Activated naive CD4-positive, alpha-beta T cell treated with anti-CD3 and anti-CD28 coated beads, Interleukin-2, amount 10 ng/mL, durations not matched to agents 7 days and 5 days (primary cell): ENCODE measurements at regions not wholly inside any gene's neighbourhood (a gene's known extent, or its start where the extent isn't known, plus 50 kb on each side); places are given as distances from the start of the nearest gene placed in this dataset.

ENCODE experiments used
- CTCF ChIA-PET: fragments of 350-600 bp; sonication (Branson Sonifier 250); formaldehyde crosslinking; loops from one replicate; lab custom pipeline; 2021; ENCODE audit warnings: antibody characterized with exemption; lab: Charles Lee
- DNase-seq: peaks from one replicate; pipeline ENCODE4 v3.0.0-alpha.2; 2020
- H3K27ac Mint-ChIP-seq: one replicate; pipeline ENCODE4 v1.8.0; 2021; ENCODE audit warnings: mild to moderate bottlenecking, moderate library complexity, mixed read lengths
- H3K27me3 Mint-ChIP-seq: one replicate; pipeline ENCODE4 v1.8.0; 2021; ENCODE audit warnings: mild to moderate bottlenecking, mixed read lengths
- H3K36me3 Mint-ChIP-seq: one replicate; pipeline ENCODE4 v1.8.0; 2021; ENCODE audit warnings: mixed read lengths
- H3K4me1 Mint-ChIP-seq: one replicate; pipeline ENCODE4 v1.8.0; 2021; ENCODE audit warnings: mixed read lengths
- H3K4me3 Mint-ChIP-seq: one replicate; pipeline ENCODE4 v1.8.0; 2021; ENCODE audit warnings: mild to moderate bottlenecking, moderate library complexity, mixed read lengths
- H3K9me3 Mint-ChIP-seq: one replicate; pipeline ENCODE4 v1.8.0; 2021; ENCODE audit warnings: mixed read lengths

- Mint-ChIP-seq H3K9me3 (peaks cover 2% of the 10 kb centered on the region), H3K4me1 (no peaks in the 10 kb centered on the region), H3K27ac (no peak overlapping the region), H3K27me3 (no peaks in the 10 kb centered on the region), H3K4me3 (no peak overlapping the region), H3K36me3 (no peaks in the 10 kb centered on the region)
- CTCF ChIA-PET, result no interaction called here
- DNase-seq, result no peak
Observed at GRCh38 chr5:8258801-8259200, 389.9 kb downstream of the MTRR start.

GRCh38 chr5:8270246-8270645 is 401.3 kb downstream of the MTRR start:
- Mint-ChIP-seq H3K9me3 (peaks cover 16% of the 10 kb centered on the region), H3K27ac (no peak overlapping the region), H3K36me3 (no peaks in the 10 kb centered on the region), H3K4me1 (no peaks in the 10 kb centered on the region), H3K27me3 (no peaks in the 10 kb centered on the region), H3K4me3 (no peak overlapping the region)
- CTCF ChIA-PET, result no interaction called here
- no peak for DNase-seq

- DNase-seq, result no peak
- CTCF ChIA-PET, result no interaction called here
- no peaks in the 10 kb centered on the region for H3K36me3 Mint-ChIP-seq
- H3K27me3 Mint-ChIP-seq, result no peaks in the 10 kb centered on the region
- H3K4me3 Mint-ChIP-seq, result no peak overlapping the region
- H3K4me1 Mint-ChIP-seq, result no peaks in the 10 kb centered on the region
- H3K9me3 Mint-ChIP-seq, result peaks cover 3% of the 10 kb centered on the region
- H3K27ac Mint-ChIP-seq, result no peak overlapping the region
Observed at GRCh38 chr5:8280711-8281363, 411.9 kb downstream of the MTRR start.

- CTCF ChIA-PET, result no interaction called here
- H3K9me3 Mint-ChIP-seq, result peaks cover 2% of the 10 kb centered on the region
- H3K4me3 Mint-ChIP-seq, result no peak overlapping the region
- H3K4me1 Mint-ChIP-seq, result no peaks in the 10 kb centered on the region
- DNase-seq, result no peak
- no peak overlapping the region for H3K27ac Mint-ChIP-seq
- no peaks in the 10 kb centered on the region for H3K36me3 Mint-ChIP-seq
- no peaks in the 10 kb centered on the region for H3K27me3 Mint-ChIP-seq
Observed at GRCh38 chr5:8288334-8288733, 419.4 kb downstream of the MTRR start.

GRCh38 chr5:8288897-8289516 is 420.1 kb downstream of the MTRR start:
- Mint-ChIP-seq H3K9me3 (peaks cover 2% of the 10 kb centered on the region), H3K4me1 (no peaks in the 10 kb centered on the region), H3K27me3 (no peaks in the 10 kb centered on the region), H3K27ac (no peak overlapping the region), H3K4me3 (no peak overlapping the region), H3K36me3 (no peaks in the 10 kb centered on the region)
- CTCF ChIA-PET, result no interaction called here
- no peak for DNase-seq

- Mint-ChIP-seq H3K4me3 (no peak overlapping the region), H3K4me1 (no peaks in the 10 kb centered on the region), H3K9me3 (peaks cover 2% of the 10 kb centered on the region), H3K27ac (no peak overlapping the region), H3K27me3 (no peaks in the 10 kb centered on the region), H3K36me3 (no peaks in the 10 kb centered on the region)
- CTCF ChIA-PET, result no interaction called here
- DNase-seq, result no peak
Observed at GRCh38 chr5:8289779-8290178, 420.8 kb downstream of the MTRR start.

- Mint-ChIP-seq H3K36me3 (no peaks in the 10 kb centered on the region), H3K27ac (no peak overlapping the region), H3K4me3 (no peak overlapping the region), H3K27me3 (no peaks in the 10 kb centered on the region), H3K9me3 (peaks cover 2% of the 10 kb centered on the region), H3K4me1 (no peaks in the 10 kb centered on the region)
- no peak for DNase-seq
- CTCF ChIA-PET, result no interaction called here
Observed at GRCh38 chr5:8290721-8291120, 421.8 kb downstream of the MTRR start.

GRCh38 chr5:8291641-8292040 is 422.7 kb downstream of the MTRR start:
- H3K36me3 Mint-ChIP-seq, result no peaks in the 10 kb centered on the region

GRCh38 chr5:8295141-8295540 is 426.2 kb downstream of the MTRR start:
- Mint-ChIP-seq H3K27ac (no peak overlapping the region), H3K27me3 (no peaks in the 10 kb centered on the region), H3K36me3 (no peaks in the 10 kb centered on the region), H3K9me3 (no peaks in the 10 kb centered on the region), H3K4me3 (no peak overlapping the region), H3K4me1 (no peaks in the 10 kb centered on the region)
- CTCF ChIA-PET, result no interaction called here
- DNase-seq, result no peak

More at GRCh38 chr5:8291641-8292040, 422.7 kb downstream of the MTRR start:
- Mint-ChIP-seq H3K27ac (no peak overlapping the region), H3K9me3 (peaks cover 2% of the 10 kb centered on the region), H3K27me3 (no peaks in the 10 kb centered on the region), H3K4me1 (no peaks in the 10 kb centered on the region), H3K4me3 (no peak overlapping the region)
- CTCF ChIA-PET, result no interaction called here
- no peak for DNase-seq

GRCh38 chr5:8299716-8300115 is 430.8 kb downstream of the MTRR start:
- no peak for DNase-seq
- CTCF ChIA-PET, result no interaction called here

GRCh38 chr5:8304341-8304740 is 435.4 kb downstream of the MTRR start:
- H3K27me3 Mint-ChIP-seq, result no peaks in the 10 kb centered on the region
- no peaks in the 10 kb centered on the region for H3K4me1 Mint-ChIP-seq
- CTCF ChIA-PET, result no interaction called here
- no peaks in the 10 kb centered on the region for H3K36me3 Mint-ChIP-seq
- peaks cover 19% of the 10 kb centered on the region for H3K9me3 Mint-ChIP-seq
- H3K4me3 Mint-ChIP-seq, result no peak overlapping the region
- no peak for DNase-seq
- H3K27ac Mint-ChIP-seq, result no peak overlapping the region

More at GRCh38 chr5:8299716-8300115, 430.8 kb downstream of the MTRR start:
- Mint-ChIP-seq H3K36me3 (no peaks in the 10 kb centered on the region), H3K4me1 (no peaks in the 10 kb centered on the region), H3K27ac (no peak overlapping the region), H3K4me3 (no peak overlapping the region), H3K9me3 (peaks cover 1% of the 10 kb centered on the region), H3K27me3 (no peaks in the 10 kb centered on the region)

- H3K36me3 Mint-ChIP-seq, result no peaks in the 10 kb centered on the region
- CTCF ChIA-PET, result no interaction called here
- no peaks in the 10 kb centered on the region for H3K4me1 Mint-ChIP-seq
- DNase-seq, result no peak
- H3K4me3 Mint-ChIP-seq, result no peak overlapping the region
- no peak overlapping the region for H3K27ac Mint-ChIP-seq
- H3K27me3 Mint-ChIP-seq, result no peaks in the 10 kb centered on the region
- peaks cover 19% of the 10 kb centered on the region for H3K9me3 Mint-ChIP-seq
Observed at GRCh38 chr5:8306288-8306896, 437.4 kb downstream of the MTRR start.

GRCh38 chr5:8314965-8315364 is 446.0 kb downstream of the MTRR start:
- no peaks in the 10 kb centered on the region for H3K36me3 Mint-ChIP-seq
- CTCF ChIA-PET, result no interaction called here
- H3K4me3 Mint-ChIP-seq, result no peak overlapping the region
- peaks cover 14% of the 10 kb centered on the region for H3K9me3 Mint-ChIP-seq
- no peaks in the 10 kb centered on the region for H3K4me1 Mint-ChIP-seq
- no peak overlapping the region for H3K27ac Mint-ChIP-seq
- DNase-seq, result no peak
- no peaks in the 10 kb centered on the region for H3K27me3 Mint-ChIP-seq

GRCh38 chr5:8316608-8317280 is 447.8 kb downstream of the MTRR start:
- CTCF ChIA-PET, result no interaction called here
- Mint-ChIP-seq H3K9me3 (peaks cover 14% of the 10 kb centered on the region), H3K4me1 (no peaks in the 10 kb centered on the region)

More at GRCh38 chr5:8316608-8317280, 447.8 kb downstream of the MTRR start:
- H3K4me3 Mint-ChIP-seq, result no peak overlapping the region
- H3K36me3 Mint-ChIP-seq, result no peaks in the 10 kb centered on the region
- H3K27ac Mint-ChIP-seq, result no peak overlapping the region
- DNase-seq, result no peak
- no peaks in the 10 kb centered on the region for H3K27me3 Mint-ChIP-seq
